Stimulated activated effector memory CD8-positive, alpha-beta T cell treated with anti-CD3 and anti-CD28 coated beads, Interleukin-12 subunit alpha, Interleukin-12 subunit beta, amount 100 ng/mL, for 72 hours (primary cell): ENCODE measurements at regions not wholly inside any gene's neighbourhood (a gene's known extent, or its start where the extent isn't known, plus 50 kb on each side); places are given as distances from the start of the nearest gene placed in this dataset.
"Not testable (repeated sequence)": the region's sequence is repeated elsewhere in the genome, so short reads cannot be mapped to it uniquely, and the experiment has no call there.

Experiments
- ATAC-seq: fragments of 150-1000 bp; cut with Tn5 transposase; 2 replicates; pipeline ENCODE4 v1.10.0; 2021
- DNase-seq, 2 donors: peaks; one replicate each; pipeline ENCODE4 v3.0.0; 2021 to 2022; ENCODE audit warnings: low spot score in 2 of 2
- H3K27ac Mint-ChIP-seq: one replicate; pipeline ENCODE4 v1.8.0; 2022; ENCODE audit warnings: mild to moderate bottlenecking, mixed read lengths
- H3K36me3 Mint-ChIP-seq: one replicate; pipeline ENCODE4 v1.8.0; 2022; ENCODE audit warnings: mild to moderate bottlenecking, mixed read lengths
- H3K4me1 Mint-ChIP-seq: one replicate; pipeline ENCODE4 v1.8.0; 2022; ENCODE audit warnings: mixed read lengths
- H3K4me3 Mint-ChIP-seq: one replicate; pipeline ENCODE4 v1.8.0; 2022; ENCODE audit warnings: mild to moderate bottlenecking, mixed read lengths
- H3K9me3 Mint-ChIP-seq: one replicate; pipeline ENCODE4 v1.8.0; 2022; ENCODE audit warnings: mixed read lengths

GRCh38 chr11:25775603-25776002 lies 556.3 kb upstream of the ANO3 start:
- H3K4me3 Mint-ChIP-seq: no peak overlapping the region
- H3K36me3 Mint-ChIP-seq: no peaks in the 10 kb centered on the region
- DNase-seq (no peak), ATAC-seq (no peak)
- peaks cover 16% of the 10 kb centered on the region for H3K9me3 Mint-ChIP-seq
- no peaks in the 10 kb centered on the region for H3K4me1 Mint-ChIP-seq
- H3K27ac Mint-ChIP-seq: no peak overlapping the region

GRCh38 chr11:25776238-25776637 lies 555.7 kb upstream of the ANO3 start:
- H3K27ac Mint-ChIP-seq: no peak overlapping the region
- no peak overlapping the region for H3K4me3 Mint-ChIP-seq
- ATAC-seq (no peak), DNase-seq (no peak)
- H3K4me1 Mint-ChIP-seq: no peaks in the 10 kb centered on the region
- H3K36me3 Mint-ChIP-seq: no peaks in the 10 kb centered on the region
- peaks cover 11% of the 10 kb centered on the region for H3K9me3 Mint-ChIP-seq

- Mint-ChIP-seq H3K9me3 (peaks cover 10% of the 10 kb centered on the region), H3K36me3 (no peaks in the 10 kb centered on the region), H3K4me1 (no peaks in the 10 kb centered on the region), H3K27ac (no peak overlapping the region), H3K4me3 (no peak overlapping the region)
- ATAC-seq (no peak), DNase-seq (no peak)
These were observed 554.6 kb upstream of the ANO3 start for GRCh38 chr11:25777343-25777742.

- Mint-ChIP-seq H3K36me3 (no peaks in the 10 kb centered on the region), H3K27ac (no peak overlapping the region), H3K4me3 (no peak overlapping the region), H3K9me3 (peaks cover 18% of the 10 kb centered on the region), H3K4me1 (no peaks in the 10 kb centered on the region)
- ATAC-seq (no peak), DNase-seq (no peak)
These were observed 552.9 kb upstream of the ANO3 start for GRCh38 chr11:25779033-25779432.

- no peak overlapping the region for H3K4me3 Mint-ChIP-seq
- H3K36me3 Mint-ChIP-seq: no peaks in the 10 kb centered on the region
- H3K9me3 Mint-ChIP-seq: peaks cover 27% of the 10 kb centered on the region
- no peaks in the 10 kb centered on the region for H3K4me1 Mint-ChIP-seq
- no peak overlapping the region for H3K27ac Mint-ChIP-seq
- DNase-seq (no peak), ATAC-seq (no peak)
These were observed 544.5 kb upstream of the ANO3 start for GRCh38 chr11:25787416-25787815.

- DNase-seq (no peak), ATAC-seq (no peak)
- H3K9me3 Mint-ChIP-seq: peaks cover 11% of the 10 kb centered on the region
- no peak overlapping the region for H3K27ac Mint-ChIP-seq
- H3K4me1 Mint-ChIP-seq: no peaks in the 10 kb centered on the region
- H3K36me3 Mint-ChIP-seq: no peaks in the 10 kb centered on the region
- H3K4me3 Mint-ChIP-seq: no peak overlapping the region
These were observed 541.5 kb upstream of the ANO3 start for GRCh38 chr11:25790396-25790795.

- Mint-ChIP-seq H3K9me3 (peaks cover 15% of the 10 kb centered on the region), H3K36me3 (no peaks in the 10 kb centered on the region), H3K4me3 (no peak overlapping the region), H3K4me1 (no peaks in the 10 kb centered on the region), H3K27ac (no peak overlapping the region)
- ATAC-seq (peak; percentile 32), DNase-seq (no peak)
These were observed 538.3 kb upstream of the ANO3 start for GRCh38 chr11:25793637-25794036.

- Mint-ChIP-seq H3K27ac (no peak overlapping the region), H3K4me1 (no peaks in the 10 kb centered on the region), H3K4me3 (no peak overlapping the region), H3K9me3 (peaks cover 12% of the 10 kb centered on the region), H3K36me3 (no peaks in the 10 kb centered on the region)
- DNase-seq: no peak
- no peak for ATAC-seq
These were observed 537.1 kb upstream of the ANO3 start for GRCh38 chr11:25794804-25795203.

GRCh38 chr11:25816411-25816810 lies 515.5 kb upstream of the ANO3 start:
- no peak overlapping the region for H3K4me3 Mint-ChIP-seq
- DNase-seq: no peak
- H3K36me3 Mint-ChIP-seq: no peaks in the 10 kb centered on the region
- H3K27ac Mint-ChIP-seq: no peak overlapping the region
- H3K9me3 Mint-ChIP-seq: peaks cover 5% of the 10 kb centered on the region
- no peaks in the 10 kb centered on the region for H3K4me1 Mint-ChIP-seq
- no peak for ATAC-seq

- no peak for ATAC-seq
- peaks cover 13% of the 10 kb centered on the region for H3K9me3 Mint-ChIP-seq
These were observed 507.2 kb upstream of the ANO3 start for GRCh38 chr11:25824688-25825087.

GRCh38 chr11:25831485-25831884 lies 500.4 kb upstream of the ANO3 start:
- DNase-seq, H3K36me3 Mint-ChIP-seq, H3K4me1 Mint-ChIP-seq, H3K9me3 Mint-ChIP-seq, H3K27ac Mint-ChIP-seq, H3K4me3 Mint-ChIP-seq, ATAC-seq: not testable (repeated sequence)

More at GRCh38 chr11:25824688-25825087, 507.2 kb upstream of the ANO3 start:
- H3K4me3 Mint-ChIP-seq: no peak overlapping the region
- no peaks in the 10 kb centered on the region for H3K36me3 Mint-ChIP-seq
- no peaks in the 10 kb centered on the region for H3K4me1 Mint-ChIP-seq
- no peak overlapping the region for H3K27ac Mint-ChIP-seq
- no peak for DNase-seq

- H3K9me3 Mint-ChIP-seq: peaks cover 6% of the 10 kb centered on the region
- ATAC-seq: no peak
- H3K4me3 Mint-ChIP-seq: no peak overlapping the region
- H3K4me1 Mint-ChIP-seq: no peaks in the 10 kb centered on the region
- DNase-seq: no peak
- H3K27ac Mint-ChIP-seq: no peak overlapping the region
- H3K36me3 Mint-ChIP-seq: no peaks in the 10 kb centered on the region
These were observed 492.9 kb upstream of the ANO3 start for GRCh38 chr11:25838918-25839625.

GRCh38 chr11:25844811-25845210 lies 487.1 kb upstream of the ANO3 start:
- DNase-seq (no peak), ATAC-seq (no peak)
- no peak overlapping the region for H3K27ac Mint-ChIP-seq
- H3K36me3 Mint-ChIP-seq: no peaks in the 10 kb centered on the region
- no peaks in the 10 kb centered on the region for H3K4me1 Mint-ChIP-seq
- peaks cover 26% of the 10 kb centered on the region for H3K9me3 Mint-ChIP-seq
- no peak overlapping the region for H3K4me3 Mint-ChIP-seq

- no peak for ATAC-seq
- Mint-ChIP-seq H3K4me1 (no peaks in the 10 kb centered on the region), H3K36me3 (no peaks in the 10 kb centered on the region), H3K27ac (no peak overlapping the region), H3K4me3 (no peak overlapping the region), H3K9me3 (peaks cover 15% of the 10 kb centered on the region)
- no peak for DNase-seq
These were observed 476.0 kb upstream of the ANO3 start for GRCh38 chr11:25855916-25856315.

- Mint-ChIP-seq H3K27ac (no peak overlapping the region), H3K9me3 (peaks cover 14% of the 10 kb centered on the region), H3K4me3 (no peak overlapping the region), H3K36me3 (no peaks in the 10 kb centered on the region), H3K4me1 (no peaks in the 10 kb centered on the region)
- ATAC-seq (no peak), DNase-seq (no peak)
These were observed 472.2 kb upstream of the ANO3 start for GRCh38 chr11:25859776-25860175.

- H3K4me3 Mint-ChIP-seq: no peak overlapping the region
These were observed 471.1 kb upstream of the ANO3 start for GRCh38 chr11:25860677-25861450.

More at GRCh38 chr11:25860677-25861450, 471.1 kb upstream of the ANO3 start:
- DNase-seq: no peak
- H3K27ac Mint-ChIP-seq: no peak overlapping the region
- peaks cover 11% of the 10 kb centered on the region for H3K9me3 Mint-ChIP-seq
- no peaks in the 10 kb centered on the region for H3K36me3 Mint-ChIP-seq
- no peaks in the 10 kb centered on the region for H3K4me1 Mint-ChIP-seq
- ATAC-seq: no peak
